T-cell (primary cell): ENCODE measurements at regions not wholly inside any gene's neighbourhood (a gene's known extent, or its start where the extent isn't known, plus 50 kb on each side); places are given as distances from the start of the nearest gene placed in this dataset.
A peak's percentile ranks its signal among the peaks of the same experiment; 100 is the strongest.

ENCODE experiments used
- ATAC-seq, 4 experiments: fragments of 200-7000 bp in 3 of 4; fragments of 150-1000 bp in 1 of 4; cut with Tn5 transposase; replicated peaks in 1 of 4; 1 replicate in 3 of 4; 2 replicates in 1 of 4; pipeline ENCODE4 v1.10.0; 2021; ENCODE audit warnings: moderate library complexity in 3 of 4, mild to moderate bottlenecking in 2 of 4, moderate number of reproducible peaks in 1 of 4
- CTCF ChIA-PET, 2 donors: fragments of 300-600 bp; sonication (Branson Sonifier 250); formaldehyde crosslinking; loops; one replicate each; lab custom pipeline; 2022; ENCODE audit warnings: antibody characterized with exemption in 2 of 2; lab: Charles Lee
- POLR2A ChIA-PET, 2 donors: fragments of 300-600 bp; sonication (Branson Sonifier 250); formaldehyde crosslinking; loops; one replicate each; lab custom pipeline; 2022; ENCODE audit warnings: antibody characterized with exemption in 2 of 2; lab: Charles Lee
- DNase-seq, 35 experiments: peaks; one replicate each; pipeline versions ENCODE4 v3.0.0 to v3.0.0-alpha.2; 2013 to 2023
- H3K27ac ChIP-seq: one replicate; pipeline ENCODE4 v1.5.1; 2013; ENCODE audit warnings: low read length
- H3K27me3 ChIP-seq, 2 experiments: replicated peaks in 1 of 2; 1 replicate in 1 of 2; 2 replicates in 1 of 2; pipeline versions ENCODE4 v1.6.1 to v1.7.0; 2013; ENCODE audit warnings: low read length in 1 of 2, mixed read lengths in 1 of 2; ENCODE audit not compliant: control insufficient read depth in 2 of 2, insufficient read depth in 2 of 2; ENCODE audit errors: extremely low read depth in 1 of 2
- H3K36me3 ChIP-seq, 2 donors: 1 replicate in 1 of 2; 2 replicates in 1 of 2; pipeline versions ENCODE4 v1.6.1 to v1.7.0; 2013; ENCODE audit warnings: low read length in 1 of 2; ENCODE audit not compliant: control insufficient read depth in 2 of 2, insufficient read depth in 1 of 2; ENCODE audit errors: extremely low read depth in 1 of 2
- H3K4me1 ChIP-seq, 2 experiments: 1 replicate in 1 of 2; 2 replicates in 1 of 2; pipeline versions ENCODE4 v1.6.1 to v1.7.0; 2013; ENCODE audit warnings: low read length in 2 of 2, mixed read lengths in 1 of 2; ENCODE audit not compliant: insufficient read depth in 2 of 2, control insufficient read depth in 1 of 2; ENCODE audit errors: extremely low read depth in 1 of 2
- H3K4me3 ChIP-seq, 2 donors: 1 replicate in 1 of 2; 2 replicates in 1 of 2; pipeline versions ENCODE4 v1.5.1 to v1.7.0; 2013; ENCODE audit warnings: mild to moderate bottlenecking in 2 of 2, low read length in 1 of 2, moderate library complexity in 1 of 2; ENCODE audit not compliant: control insufficient read depth in 1 of 2; ENCODE audit errors: extremely low read depth in 1 of 2
- H3K9me3 ChIP-seq: 2 replicates; pipeline ENCODE4 v1.7.0; 2013
- H3K27ac Mint-ChIP-seq, 2 donors: one replicate each; pipeline ENCODE4 v1.8.0; 2020 to 2021; ENCODE audit warnings: mild to moderate bottlenecking in 2 of 2, mixed read lengths in 2 of 2
- H3K27me3 Mint-ChIP-seq, 2 donors: one replicate each; pipeline ENCODE4 v1.8.0; 2021 to 2022; ENCODE audit warnings: mixed read lengths in 2 of 2
- H3K36me3 Mint-ChIP-seq: one replicate; pipeline ENCODE4 v1.8.0; 2021; ENCODE audit warnings: mixed read lengths
- H3K4me1 Mint-ChIP-seq, 3 donors: one replicate each; pipeline ENCODE4 v1.8.0; 2020 to 2022; ENCODE audit warnings: mixed read lengths in 3 of 3, mild to moderate bottlenecking in 1 of 3
- H3K4me3 Mint-ChIP-seq, 3 donors: one replicate each; pipeline ENCODE4 v1.8.0; 2020 to 2022; ENCODE audit warnings: mild to moderate bottlenecking in 3 of 3, mixed read lengths in 3 of 3, moderate library complexity in 3 of 3
- H3K9me3 Mint-ChIP-seq, 3 donors: one replicate each; pipeline ENCODE4 v1.8.0; 2020 to 2022; ENCODE audit warnings: mixed read lengths in 3 of 3
- WGBS: methylation state at CpG from one replicate; pipeline ENCODE4 v1.1.5; 2013; ENCODE audit warnings: missing lambda C conversion rate; ENCODE audit not compliant: insufficient coverage; 5-methylcytosine and 5-hydroxymethylcytosine counted together

DNA sequence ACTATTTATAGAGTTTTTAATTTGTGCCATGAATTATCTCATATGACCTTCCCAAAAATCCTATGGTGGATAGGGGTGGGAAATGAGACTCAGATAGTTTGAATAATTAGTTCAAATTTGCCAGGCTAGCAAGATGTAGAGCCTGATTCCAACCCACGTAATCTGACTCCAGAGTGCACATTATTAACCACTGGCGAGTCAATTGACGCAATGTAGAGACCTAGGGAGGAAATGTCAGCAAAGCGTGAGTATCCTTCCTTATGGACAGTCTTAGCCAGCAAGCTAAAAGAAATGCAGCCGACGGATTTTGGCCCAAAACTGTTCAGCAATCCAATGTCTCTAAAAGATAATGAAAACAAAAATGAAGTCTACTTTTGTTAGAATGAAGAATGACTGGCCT is 193.3 kb upstream of the KRR1 start:
- CTCF ChIA-PET: no interaction called here
- Mint-ChIP-seq H3K27ac (no peak overlapping the region), H3K36me3 (no peaks in the 10 kb centered on the region), H3K9me3 (no peaks in the 10 kb centered on the region), H3K4me1 (peaks cover 6 to 17% (median 16%) of the 10 kb centered on the region in 3 donors), H3K27me3 (no peaks in the 10 kb centered on the region), H3K4me3 (no peak overlapping the region)
- Histone ChIP-seq H3K4me1 (peaks cover 3 to 5% of the 10 kb centered on the region in 2 experiments), H3K36me3 (no peaks in the 10 kb centered on the region), H3K27me3 (no peaks in the 10 kb centered on the region), H3K27ac (no peak overlapping the region), H3K4me3 (no peak overlapping the region), H3K9me3 (no peaks in the 10 kb centered on the region)
- no peak for ATAC-seq
- DNase-seq: no peak
- 90% methylated on average over 3 of the region's 6 CpGs for WGBS
- POLR2A ChIA-PET: no interaction called here

DNA sequence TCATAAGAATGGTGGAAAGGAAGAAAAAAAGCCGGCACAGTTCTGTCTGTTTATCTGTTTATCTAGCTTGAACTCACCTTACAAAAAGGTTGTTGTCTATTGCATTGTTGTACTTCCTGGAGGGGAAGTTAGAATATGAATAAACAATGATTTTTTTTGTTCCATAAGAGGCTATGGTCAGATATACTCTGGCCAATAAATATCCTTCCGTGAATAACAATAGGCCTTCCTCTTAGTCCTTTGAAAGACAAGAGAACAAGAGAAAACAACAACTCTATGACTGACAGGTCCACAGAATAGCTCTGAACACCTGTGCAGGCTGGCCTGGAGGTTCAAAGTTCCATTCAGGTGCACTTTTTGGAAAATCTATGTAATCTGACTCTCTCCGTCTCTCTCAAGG is 192.8 kb upstream of the KRR1 start:
- Histone ChIP-seq H3K27me3 (no peaks in the 10 kb centered on the region), H3K4me1 (peaks cover 3 to 5% of the 10 kb centered on the region in 2 experiments), H3K36me3 (no peaks in the 10 kb centered on the region), H3K9me3 (no peaks in the 10 kb centered on the region), H3K27ac (no peak overlapping the region), H3K4me3 (no peak overlapping the region)
- WGBS: no CpG with 5 or more reads among the region's 3 CpGs
- H3K4me3 Mint-ChIP-seq: no peak overlapping the region
- no peaks in the 10 kb centered on the region for H3K9me3 Mint-ChIP-seq
- POLR2A ChIA-PET: no interaction called here
- no peak overlapping the region for H3K27ac Mint-ChIP-seq
- H3K27me3 Mint-ChIP-seq: no peaks in the 10 kb centered on the region
- DNase-seq (no peak), ATAC-seq (no peak)
- CTCF ChIA-PET: no interaction called here
- no peaks in the 10 kb centered on the region for H3K36me3 Mint-ChIP-seq
- peaks cover 6 to 17% (median 16%) of the 10 kb centered on the region in 3 donors for H3K4me1 Mint-ChIP-seq

DNA sequence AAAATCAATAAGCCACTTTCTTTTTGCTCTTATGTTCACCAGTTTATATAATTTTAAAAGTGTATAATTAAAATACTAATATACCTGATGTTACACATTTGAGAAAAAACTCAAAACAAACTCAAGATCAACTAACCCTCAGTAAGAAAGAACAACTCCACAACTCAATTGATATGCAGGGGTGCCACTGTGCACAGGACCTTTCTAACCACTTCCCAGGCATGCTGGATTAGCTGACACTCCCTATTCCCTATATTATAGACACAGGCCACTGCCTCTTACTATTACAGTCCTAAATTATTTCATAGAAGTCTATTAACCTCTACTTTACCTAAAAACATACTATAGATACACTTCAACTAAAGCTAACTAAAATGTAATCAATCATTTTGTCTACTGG is 191.7 kb upstream of the KRR1 start:
- Mint-ChIP-seq H3K36me3 (no peaks in the 10 kb centered on the region), H3K27me3 (no peaks in the 10 kb centered on the region), H3K27ac (peak overlapping the region in 1 of 2 donors; percentile 13), H3K4me3 (peak overlapping the region in 1 of 3 donors; percentile 46), H3K4me1 (peaks cover 6 to 17% (median 16%) of the 10 kb centered on the region in 3 donors), H3K9me3 (no peaks in the 10 kb centered on the region)
- Histone ChIP-seq H3K9me3 (no peaks in the 10 kb centered on the region), H3K27ac (no peak overlapping the region), H3K36me3 (no peaks in the 10 kb centered on the region), H3K4me3 (no peak overlapping the region), H3K27me3 (no peaks in the 10 kb centered on the region), H3K4me1 (peaks cover 3 to 5% of the 10 kb centered on the region in 2 experiments)
- DNase-seq (no peak), ATAC-seq (no peak)
- ChIA-PET POLR2A (no interaction called here), CTCF (no interaction called here)

DNA sequence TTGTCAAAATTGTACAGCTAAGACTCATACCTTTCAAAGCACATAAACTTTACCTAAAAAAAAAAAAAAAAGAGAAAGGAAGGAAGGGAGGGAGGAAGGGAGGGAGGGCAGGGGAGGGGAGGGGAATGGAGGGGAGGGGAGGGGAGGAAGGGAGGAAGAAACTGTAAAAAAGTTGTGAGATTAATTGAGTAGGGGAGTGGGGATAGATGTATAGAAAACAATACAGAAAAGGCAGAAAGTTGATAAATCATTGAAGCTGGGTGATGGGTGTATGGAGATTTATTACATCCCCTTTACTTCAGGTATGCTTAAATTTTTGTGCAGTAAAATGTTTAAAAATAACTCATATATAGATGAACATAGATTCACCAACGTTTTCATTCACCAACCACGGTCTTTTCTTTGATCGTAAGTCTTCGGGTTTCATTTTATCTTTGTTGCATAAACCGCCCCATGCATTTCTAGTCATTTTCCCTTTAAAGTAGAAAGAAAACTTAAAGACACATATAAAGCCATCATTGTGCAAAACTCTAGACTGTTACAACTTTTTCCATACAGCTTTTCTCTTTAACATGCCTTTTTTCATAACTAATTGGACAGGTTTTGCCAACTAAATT is 191.2 kb upstream of the KRR1 start:
- no peaks in the 10 kb centered on the region for H3K27me3 ChIP-seq
- Mint-ChIP-seq H3K27ac (peak overlapping the region; percentile 55 to 81), H3K36me3 (no peaks in the 10 kb centered on the region), H3K4me3 (peak overlapping the region in 2 of 3 donors; percentile 42 to 46), H3K4me1 (peaks cover 6 to 17% (median 16%) of the 10 kb centered on the region in 3 donors), H3K9me3 (no peaks in the 10 kb centered on the region), H3K27me3 (no peaks in the 10 kb centered on the region)
- POLR2A ChIA-PET: no interaction called here
- peaks cover 3 to 5% of the 10 kb centered on the region in 2 experiments for H3K4me1 ChIP-seq
- DNase-seq (peak in 1 of 35 experiments; percentile 17), ATAC-seq (peak in 2 of 4 experiments; percentile 41 to 49)
- CTCF ChIA-PET: no interaction called here
- no CpG with 5 or more reads among the region's 5 CpGs for WGBS
- no peak overlapping the region for H3K27ac ChIP-seq
- H3K9me3 ChIP-seq: no peaks in the 10 kb centered on the region
- no peaks in the 10 kb centered on the region for H3K36me3 ChIP-seq
- H3K4me3 ChIP-seq: no peak overlapping the region

DNA sequence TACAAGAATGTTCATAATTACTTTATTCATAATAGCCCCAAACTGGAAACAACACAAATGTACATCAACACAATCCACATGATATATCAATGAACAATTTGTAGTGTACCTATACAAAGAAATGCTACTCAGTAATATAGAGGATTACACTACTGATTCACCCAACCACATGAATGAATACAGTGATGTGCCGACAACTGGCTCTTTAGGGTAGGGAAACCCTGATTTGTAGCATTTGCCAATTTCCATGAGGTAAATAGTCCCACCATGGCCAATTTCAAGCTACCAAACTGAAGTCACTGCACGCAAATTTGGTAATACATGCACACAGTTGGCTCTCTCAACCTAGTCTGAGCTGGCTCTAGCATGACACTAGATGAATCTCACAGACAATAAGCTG is 190.4 kb upstream of the KRR1 start:
- no peaks in the 10 kb centered on the region for H3K36me3 ChIP-seq
- ChIA-PET POLR2A (no interaction called here), CTCF (no interaction called here)
- peak overlapping the region; percentile 55 to 81 for H3K27ac Mint-ChIP-seq
- 100% methylated on average over 2 of the region's 2 CpGs for WGBS
- H3K27me3 ChIP-seq: no peaks in the 10 kb centered on the region
- H3K4me1 ChIP-seq: peaks cover 3 to 5% of the 10 kb centered on the region in 2 experiments
- DNase-seq (no peak), ATAC-seq (no peak)
- no peaks in the 10 kb centered on the region for H3K27me3 Mint-ChIP-seq
- H3K4me3 Mint-ChIP-seq: peak overlapping the region in 2 of 3 donors; percentile 42 to 46
- no peaks in the 10 kb centered on the region for H3K36me3 Mint-ChIP-seq
- H3K4me1 Mint-ChIP-seq: peaks cover 6 to 17% (median 16%) of the 10 kb centered on the region in 3 donors
- H3K4me3 ChIP-seq: no peak overlapping the region
- no peak overlapping the region for H3K27ac ChIP-seq
- H3K9me3 Mint-ChIP-seq: no peaks in the 10 kb centered on the region
- H3K9me3 ChIP-seq: no peaks in the 10 kb centered on the region

DNA sequence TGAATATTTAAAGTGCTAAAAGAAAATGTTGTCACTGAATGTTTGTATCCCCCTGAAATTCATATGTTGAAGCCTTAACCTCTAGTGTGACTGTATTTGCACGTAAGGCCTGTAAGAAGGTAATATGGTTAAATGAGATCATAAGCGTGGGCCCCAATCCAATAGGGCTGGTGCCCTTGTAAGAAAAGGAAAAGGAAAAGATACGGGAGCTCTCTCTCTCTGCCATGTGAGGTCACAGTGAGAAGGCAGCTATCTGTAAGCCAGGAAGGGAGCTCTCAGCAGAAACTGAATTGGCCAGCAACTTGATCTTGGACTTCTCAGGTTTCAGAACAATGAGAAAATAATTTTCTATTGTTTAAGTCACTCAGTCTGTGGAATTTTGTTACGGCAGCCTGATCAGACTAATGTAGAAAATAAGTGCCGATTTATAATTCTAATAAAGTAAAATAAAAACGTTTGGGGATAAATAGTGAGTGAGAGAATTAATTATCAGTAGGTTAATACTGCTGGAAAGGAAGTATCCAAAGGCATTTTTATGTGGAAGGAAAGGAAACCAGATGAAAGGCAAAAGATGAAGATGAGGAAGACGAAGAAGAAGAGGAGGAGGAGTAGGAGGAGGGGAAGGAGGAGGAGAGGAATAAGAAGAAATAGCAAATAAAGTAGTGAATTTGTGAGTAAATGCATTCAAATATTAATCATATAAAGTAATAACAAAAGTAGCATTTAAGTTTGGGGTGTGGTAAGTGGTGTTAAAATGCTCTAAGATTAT is 188.5 kb upstream of the KRR1 start:
- Mint-ChIP-seq H3K27ac (no peak overlapping the region), H3K4me3 (no peak overlapping the region), H3K9me3 (no peaks in the 10 kb centered on the region), H3K27me3 (no peaks in the 10 kb centered on the region), H3K36me3 (no peaks in the 10 kb centered on the region), H3K4me1 (peaks cover 6 to 17% (median 16%) of the 10 kb centered on the region in 3 donors)
- ATAC-seq (no peak), DNase-seq (no peak)
- H3K4me1 ChIP-seq: peaks cover 3 to 5% of the 10 kb centered on the region in 2 experiments
- H3K4me3 ChIP-seq: no peak overlapping the region
- CTCF ChIA-PET: interaction anchor here in 1 of 2 donors (0.7 kb wide), 1 partner anchor 195 kb away, joined by 3 read pairs; no protein-coding TSS in a partner anchor
- WGBS: 54% methylated on average over 2 of the region's 7 CpGs
- H3K27ac ChIP-seq: no peak overlapping the region
- H3K36me3 ChIP-seq: no peaks in the 10 kb centered on the region
- H3K27me3 ChIP-seq: no peaks in the 10 kb centered on the region
- no peaks in the 10 kb centered on the region for H3K9me3 ChIP-seq
- POLR2A ChIA-PET: interaction anchor here in 1 of 2 donors (0.5 kb wide), 1 partner anchor 20 kb away, joined by 3 read pairs; no protein-coding TSS in a partner anchor
